H1 (cell line): ENCODE measurements at regions not wholly inside any gene's neighbourhood (a gene's known extent, or its start where the extent isn't known, plus 50 kb on each side); places are given as distances from the start of the nearest gene placed in this dataset.

Source experiments
- CTCF ChIA-PET: fragments of 300-600 bp; sonication (Branson Sonifier 250); formaldehyde crosslinking; loops from one replicate; lab custom pipeline; 2021; ENCODE audit not compliant: partially characterized antibody; lab: Charles Lee
- POLR2A ChIA-PET: fragments of 300-600 bp; sonication (Branson Sonifier 250); formaldehyde crosslinking; loops from one replicate; lab custom pipeline; 2021; ENCODE audit warnings: inconsistent platforms; ENCODE audit not compliant: partially characterized antibody; lab: Charles Lee
- DNase-seq, 2 experiments: peaks; one replicate each; pipeline versions ENCODE4 v3.0.0 to v3.0.0-alpha.2; 2010 to 2022; ENCODE audit warnings: low spot score in 2 of 2, low read depth in 1 of 2, mixed read lengths in 1 of 2
- FAIRE-seq: peaks from 2 replicates; lab custom pipeline; 2011; peaks lifted over from hg19 to GRCh38; lab: Jason Lieb, UNC
- H2AFZ ChIP-seq: 2 replicates; pipeline ENCODE4 v1.8.1; 2012; ENCODE audit warnings: low read length, inconsistent platforms
- H2AK5ac ChIP-seq: 2 replicates; pipeline ENCODE4 v1.6.1; 2013; ENCODE audit warnings: low read depth, low read length
- H2BK120ac ChIP-seq: replicated peaks from 2 replicates; pipeline ENCODE3; 2013; ENCODE audit warnings: low read depth, low read length, inconsistent platforms
- H2BK12ac ChIP-seq: 2 replicates; pipeline ENCODE4 v1.6.1; 2013; ENCODE audit warnings: low read depth, low read length
- H2BK15ac ChIP-seq: 2 replicates; pipeline ENCODE4 v1.6.1; 2013; ENCODE audit warnings: low read length
- H2BK20ac ChIP-seq: 2 replicates; pipeline ENCODE4 v1.6.1; 2013; ENCODE audit warnings: low read length
- H2BK5ac ChIP-seq: 2 replicates; pipeline ENCODE4 v1.6.1; 2013; ENCODE audit warnings: low read depth, low read length
- H3K14ac ChIP-seq: 2 replicates; pipeline ENCODE4 v1.6.1; 2013; ENCODE audit warnings: inconsistent platforms; ENCODE audit not compliant: insufficient read length
- H3K18ac ChIP-seq: 2 replicates; pipeline ENCODE4 v1.6.1; 2013; ENCODE audit warnings: low read length; ENCODE audit errors: extremely low read depth
- H3K23ac ChIP-seq: 2 replicates; pipeline ENCODE4 v1.6.1; 2013; ENCODE audit warnings: inconsistent platforms; ENCODE audit not compliant: insufficient read length
- H3K23me2 ChIP-seq: 2 replicates; pipeline ENCODE4 v1.6.1; 2013; ENCODE audit warnings: low read depth, low read length
- H3K27ac ChIP-seq: 2 replicates; pipeline ENCODE4 v1.6.1; 2011; ENCODE audit warnings: low read depth, low read length, inconsistent platforms
- H3K27me3 ChIP-seq, 4 experiments: replicated peaks in 1 of 4; 1 replicate in 1 of 4; 2 replicates in 3 of 4; pipeline versions ENCODE4 v1.6.1 to v1.8.1; 2011 to 2013; ENCODE audit warnings: low read length in 3 of 4, mild to moderate bottlenecking in 3 of 4, inconsistent platforms in 2 of 4, mixed read lengths in 2 of 4, moderate library complexity in 1 of 4; ENCODE audit not compliant: control insufficient read depth in 3 of 4, insufficient read depth in 3 of 4; ENCODE audit errors: extremely low read depth in 1 of 4
- H3K36me3 ChIP-seq, 4 experiments: 2 replicates each; pipeline versions ENCODE4 v1.6.1 to v1.8.1; 2011 to 2013; ENCODE audit warnings: mild to moderate bottlenecking in 4 of 4, low read length in 3 of 4, moderate library complexity in 2 of 4, control low read depth in 1 of 4, inconsistent platforms in 1 of 4; ENCODE audit not compliant: insufficient read depth in 4 of 4, control insufficient read depth in 2 of 4
- H3K4ac ChIP-seq: replicated peaks from 2 replicates; pipeline ENCODE3; 2013; ENCODE audit warnings: low read length, low read depth, mixed read lengths, inconsistent platforms; ENCODE audit not compliant: insufficient read length
- H3K4me1 ChIP-seq, 4 experiments: replicated peaks in 1 of 4; 1 replicate in 1 of 4; 2 replicates in 3 of 4; pipeline versions ENCODE4 v1.6.1 to v1.8.1; 2011 to 2013; ENCODE audit warnings: low read length in 3 of 4, inconsistent platforms in 2 of 4, mixed read lengths in 1 of 4; ENCODE audit not compliant: insufficient read depth in 4 of 4, control insufficient read depth in 3 of 4
- H3K4me2 ChIP-seq, 2 experiments: 2 replicates each; pipeline versions ENCODE4 v1.6.1 to v1.8.1; 2011 to 2013; ENCODE audit warnings: low read depth in 2 of 2, low read length in 2 of 2, control low read depth in 1 of 2, inconsistent platforms in 1 of 2, mild to moderate bottlenecking in 1 of 2; ENCODE audit not compliant: insufficient read depth in 1 of 2
- H3K4me3 ChIP-seq, 4 experiments: fragments of 200-600, 300-600 bp in 1 of 4; sonication (generic), shearing (Covaris generic), sonication (Bioruptor Twin) in 1 of 4; 2 replicates each; pipeline versions ENCODE4 v1.5.1 to v1.8.1; 2011 to 2016; ENCODE audit warnings: low read length in 4 of 4, low read depth in 3 of 4, control low read depth in 2 of 4, inconsistent platforms in 2 of 4, mild to moderate bottlenecking in 2 of 4, mixed read lengths in 1 of 4, moderate library complexity in 1 of 4; ENCODE audit not compliant: insufficient read depth in 2 of 4; ENCODE audit errors: extremely low read depth in 1 of 4
- H3K56ac ChIP-seq: replicated peaks from 2 replicates; pipeline ENCODE3; 2013; ENCODE audit warnings: low read depth, mild to moderate bottlenecking, mixed read lengths, low read length, inconsistent platforms; ENCODE audit not compliant: insufficient read length
- H3K79me1 ChIP-seq: 2 replicates; pipeline ENCODE4 v1.6.1; 2013; ENCODE audit warnings: low read depth, low read length, control low read depth
- H3K79me2 ChIP-seq, 2 experiments: 2 replicates each; pipeline versions ENCODE4 v1.6.1 to v1.8.1; 2012 to 2013; ENCODE audit warnings: low read length in 2 of 2, mild to moderate bottlenecking in 2 of 2, inconsistent platforms in 1 of 2; ENCODE audit not compliant: insufficient read depth in 2 of 2, control insufficient read depth in 1 of 2
- H3K9ac ChIP-seq, 4 experiments: replicated peaks in 1 of 4; 1 replicate in 1 of 4; 2 replicates in 3 of 4; pipeline versions ENCODE4 v1.6.1 to v1.8.1; 2011 to 2013; ENCODE audit warnings: low read depth in 3 of 4, low read length in 3 of 4, control low read depth in 2 of 4, mild to moderate bottlenecking in 2 of 4, moderate library complexity in 2 of 4, inconsistent platforms in 1 of 4; ENCODE audit errors: extremely low read depth in 1 of 4
- H3K9me3 ChIP-seq, 2 experiments: 2 replicates each; pipeline versions ENCODE4 v1.6.1 to v1.8.1; 2012 to 2013; ENCODE audit warnings: mild to moderate bottlenecking in 2 of 2, moderate library complexity in 2 of 2, control low read depth in 1 of 2, inconsistent platforms in 1 of 2, low read depth in 1 of 2, low read length in 1 of 2, mixed read lengths in 1 of 2; ENCODE audit not compliant: insufficient read depth in 2 of 2
- H4K20me1 ChIP-seq, 2 experiments: replicated peaks in 1 of 2; 2 replicates each; pipeline versions ENCODE3 to v1.8.1; 2011 to 2013; ENCODE audit warnings: inconsistent platforms in 2 of 2, low read length in 2 of 2, mild to moderate bottlenecking in 1 of 2; ENCODE audit not compliant: insufficient read depth in 2 of 2, control insufficient read depth in 1 of 2
- H4K5ac ChIP-seq: 2 replicates; pipeline ENCODE4 v1.6.1; 2013; ENCODE audit warnings: low read length, low read depth, mixed read lengths, inconsistent platforms; ENCODE audit not compliant: insufficient read length
- H4K8ac ChIP-seq: 2 replicates; pipeline ENCODE4 v1.8.0; 2013; ENCODE audit warnings: mild to moderate bottlenecking, moderate library complexity, low read length, inconsistent platforms; ENCODE audit not compliant: insufficient read depth; ENCODE audit errors: extremely low read depth
- H4K91ac ChIP-seq: replicated peaks from 2 replicates; pipeline ENCODE3; 2013; ENCODE audit warnings: low read length, mixed read lengths, inconsistent platforms; ENCODE audit not compliant: insufficient read length
- SRF ChIP-seq: IDR thresholded peaks from 2 replicates; pipeline ENCODE4 v1.6.1; 2011; ENCODE audit warnings: mild to moderate bottlenecking, low read depth, low read length, moderate library complexity
- whole genome bisulfite sequencing, 2 experiments: shearing (Covaris generic) in 1 of 2; methylation state at CpG; one replicate each; pipeline versions ENCODE4 v1.1.6 to v1.1.7; 2013 to 2015; ENCODE audit warnings: low lambda C conversion rate in 2 of 2, mixed read lengths in 2 of 2, inconsistent platforms in 1 of 2, low coverage in 1 of 2, missing lambda C conversion rate in 1 of 2; ENCODE audit not compliant: insufficient replicate concordance in 2 of 2, insufficient coverage in 1 of 2, insufficient read length in 1 of 2; ENCODE audit errors: extremely low coverage in 1 of 2, missing lambda C conversion rate in 1 of 2; 5-methylcytosine and 5-hydroxymethylcytosine counted together

- Histone ChIP-seq H3K4ac (no peak overlapping the region), H3K18ac (no peak overlapping the region), H3K4me2 (no peak overlapping the region), H3K9ac (no peak overlapping the region), H4K5ac (no peak overlapping the region), H3K79me1 (no peaks in the 10 kb centered on the region), H3K36me3 (no peaks in the 10 kb centered on the region), H2AK5ac (no peak overlapping the region), H3K23ac (no peak overlapping the region), H2BK12ac (no peak overlapping the region), H3K56ac (no peak overlapping the region), H2BK15ac (no peak overlapping the region), H3K27me3 (no peaks in the 10 kb centered on the region), H2BK20ac (no peak overlapping the region), H3K4me1 (no peaks in the 10 kb centered on the region), H4K8ac (no peak overlapping the region), H3K23me2 (no peaks in the 10 kb centered on the region; the same call in 1 of the 2 replicates), H2BK120ac (no peak overlapping the region), H3K27ac (no peak overlapping the region), H2AFZ (no peak overlapping the region), H3K9me3 (no peaks in the 10 kb centered on the region; a peak in 2 of 4 replicates), H4K20me1 (no peaks in the 10 kb centered on the region), H3K14ac (no peak overlapping the region), H2BK5ac (no peak overlapping the region), H3K79me2 (no peaks in the 10 kb centered on the region), H3K4me3 (no peak overlapping the region), H4K91ac (no peak overlapping the region)
- ChIA-PET POLR2A (no interaction called here), CTCF (interaction anchor here (0.9 to 1.0 kb wide), 2 partner anchors 23 to 110 kb away, joined by 3 to 4 read pairs; no protein-coding TSS in a partner anchor)
- DNase-seq (no peak), FAIRE-seq (no peak)
- no peak for TF ChIP-seq SRF
- WGBS, 2 experiments = 95% methylated on average over 3 of the region's 3 CpGs; no CpG with 5 or more reads in 1 of the 2 experiments
These were observed 60.7 kb upstream of the MRPS6 start for GRCh38 chr21:34012640-34013039.
